ENCODE measurements at regions not wholly inside any gene's neighbourhood (a gene's known extent, or its start where the extent isn't known, plus 50 kb on each side); places are given as distances from the start of the nearest gene placed in this dataset.
"Not testable (repeated sequence)": the region's sequence is repeated elsewhere in the genome, so short reads cannot be mapped to it uniquely, and the experiment has no call there.

DNA sequence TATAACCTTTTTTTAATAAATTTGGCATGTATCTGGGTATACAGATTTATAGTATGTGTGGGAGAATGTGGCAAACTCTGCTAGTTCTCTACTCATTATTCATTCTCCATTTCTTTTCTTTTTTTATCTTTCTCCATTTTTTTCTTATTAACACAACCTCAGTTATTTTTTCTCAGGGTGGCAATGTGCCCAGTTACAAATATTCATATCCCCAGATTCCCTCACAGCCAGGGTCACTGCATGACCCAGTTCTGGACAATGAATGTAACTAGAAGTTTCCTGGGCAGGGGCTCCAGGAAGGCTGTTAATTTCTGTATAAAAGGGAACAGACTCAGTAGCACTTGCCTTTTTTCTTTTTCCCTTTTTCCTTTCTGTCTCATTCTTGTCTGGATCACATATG is 95.6 kb downstream of the VCPKMT start:
- no peak for DNase-seq

DNA sequence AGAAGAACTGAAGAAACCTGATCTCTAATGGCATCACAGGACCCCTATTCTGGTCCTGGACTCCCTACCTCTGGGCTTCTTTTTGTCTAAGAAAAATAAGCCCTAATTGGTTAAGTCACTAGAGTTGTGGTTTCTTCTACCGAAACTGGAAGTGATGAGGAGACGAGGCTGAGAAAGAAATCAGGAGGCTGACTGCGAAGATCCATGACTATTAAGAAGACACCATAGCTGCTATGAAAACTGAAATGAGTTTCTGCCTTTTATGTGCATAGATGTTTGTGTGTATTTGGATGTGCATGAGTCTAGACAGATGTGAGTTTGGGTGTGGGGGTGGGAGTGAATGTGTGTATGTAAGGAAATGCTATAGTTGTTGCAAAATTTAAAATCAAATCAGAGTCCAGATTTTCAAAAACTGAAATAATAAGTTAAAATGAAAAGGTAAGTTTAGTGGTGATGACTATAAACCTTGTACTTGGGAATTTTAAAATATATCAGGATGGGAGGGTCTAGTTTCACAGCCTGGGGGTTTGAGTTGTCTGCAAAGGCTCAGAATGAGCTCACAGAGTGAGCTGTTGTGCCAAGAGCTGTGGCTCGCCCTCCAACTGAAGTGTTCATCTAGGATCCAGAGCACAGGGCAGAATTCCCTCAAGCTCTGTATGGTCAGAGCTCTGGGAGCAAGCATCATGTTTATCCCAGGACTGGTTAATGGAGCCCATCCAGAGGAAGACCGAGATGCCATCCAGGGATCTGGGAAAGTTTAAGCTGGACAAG is 94.9 kb downstream of the VCPKMT start:
- no peak for DNase-seq

DNA sequence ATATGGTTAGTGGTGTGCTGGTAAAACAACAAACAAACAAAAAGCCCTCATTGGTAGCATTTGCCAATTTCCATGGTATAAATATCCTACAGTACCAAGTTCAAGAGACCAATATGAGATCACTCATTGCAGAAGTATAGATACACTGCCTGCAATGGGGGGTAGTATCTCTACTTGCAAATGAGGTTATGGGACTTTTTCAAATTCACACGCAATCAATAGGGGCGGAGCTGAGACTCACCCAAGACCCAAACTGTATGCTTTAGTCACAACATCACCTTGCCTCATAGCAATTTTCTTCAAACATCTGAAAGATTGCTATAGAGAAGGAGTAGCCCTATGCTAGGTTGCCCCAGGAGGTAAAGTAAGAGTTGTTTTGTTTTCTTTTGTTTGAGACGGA is 93.7 kb downstream of the VCPKMT start:
- no peak for DNase-seq

DNA sequence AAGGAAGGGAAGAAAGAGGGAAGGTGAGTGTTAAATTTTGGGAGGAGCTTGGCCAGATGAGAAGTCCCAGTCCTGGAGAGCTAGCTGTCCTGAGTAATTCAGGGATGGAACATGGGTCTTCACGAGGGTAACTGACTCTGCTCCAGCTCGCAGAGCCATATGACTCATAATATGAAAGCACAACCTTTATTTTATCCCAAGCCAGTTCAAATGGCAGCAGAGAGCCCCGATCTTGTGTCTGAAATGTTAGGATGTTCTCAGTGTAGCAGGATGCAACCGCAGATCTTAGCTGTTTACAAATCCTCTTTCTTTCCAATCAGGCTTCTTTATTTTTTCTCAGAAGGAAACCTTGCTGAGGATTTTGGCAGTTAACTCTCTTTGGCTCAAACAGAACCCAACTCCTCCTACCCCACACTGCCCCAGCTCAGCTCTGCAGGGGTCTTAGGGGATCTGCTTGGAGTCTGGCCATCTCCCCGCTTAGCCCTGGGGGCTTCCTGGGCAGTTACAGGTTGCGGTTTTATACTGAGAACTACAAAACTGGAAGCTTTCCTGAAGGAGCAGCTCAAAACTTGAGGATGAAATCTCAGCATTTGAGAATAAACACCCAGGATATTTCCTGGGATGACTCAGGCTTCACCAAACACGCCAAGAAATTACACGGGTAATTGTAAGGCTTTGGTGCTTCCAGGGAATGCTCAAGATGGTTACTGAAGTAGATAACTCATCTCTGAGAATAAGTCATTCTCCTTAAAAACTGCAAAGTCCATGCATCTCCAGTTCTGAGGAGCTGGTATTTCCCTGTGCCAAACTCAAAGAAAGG is 92.5 kb downstream of the VCPKMT start:
- no peak for DNase-seq

DNA sequence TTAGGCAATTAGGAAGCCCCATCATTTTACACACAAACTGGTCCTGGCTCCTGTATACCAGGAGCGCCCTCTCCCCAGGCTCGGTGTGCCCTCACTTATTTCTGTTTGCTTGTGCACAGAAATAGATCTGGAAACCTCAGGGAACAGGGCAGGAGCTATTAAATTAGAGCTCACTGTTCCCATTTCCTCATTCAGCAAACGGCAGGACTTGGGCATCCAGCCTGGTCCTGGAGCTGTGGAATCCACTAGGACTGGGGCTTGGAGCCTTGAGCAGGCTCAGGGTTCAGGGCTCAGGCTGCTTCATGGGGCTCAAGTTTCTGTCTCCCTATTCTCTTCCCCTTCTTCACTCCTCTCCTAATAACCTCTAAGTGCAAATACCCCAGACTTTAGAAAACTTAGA is 91.3 kb downstream of the VCPKMT start:
- no peak for DNase-seq

DNA sequence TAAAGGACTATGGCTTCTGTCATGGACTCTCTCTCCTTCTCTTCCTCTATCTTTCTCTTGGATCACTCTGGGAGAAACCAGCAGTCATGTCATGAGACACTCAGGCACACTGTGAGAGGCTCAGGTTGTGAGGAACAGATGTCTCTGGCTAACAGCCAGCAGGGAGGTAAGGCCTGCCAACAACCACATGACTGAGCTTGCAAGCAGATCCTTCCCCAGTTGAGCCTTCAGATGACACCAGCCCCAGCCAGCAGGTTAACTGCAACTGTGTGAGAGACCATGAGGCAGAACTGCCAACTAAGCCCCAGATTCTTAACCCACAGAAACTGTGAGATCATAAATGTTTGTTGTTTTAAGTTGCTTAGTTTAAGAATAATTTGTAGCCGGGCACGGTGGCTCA is 90.6 kb downstream of the VCPKMT start:
- DNase-seq = peak; percentile 76

DNA sequence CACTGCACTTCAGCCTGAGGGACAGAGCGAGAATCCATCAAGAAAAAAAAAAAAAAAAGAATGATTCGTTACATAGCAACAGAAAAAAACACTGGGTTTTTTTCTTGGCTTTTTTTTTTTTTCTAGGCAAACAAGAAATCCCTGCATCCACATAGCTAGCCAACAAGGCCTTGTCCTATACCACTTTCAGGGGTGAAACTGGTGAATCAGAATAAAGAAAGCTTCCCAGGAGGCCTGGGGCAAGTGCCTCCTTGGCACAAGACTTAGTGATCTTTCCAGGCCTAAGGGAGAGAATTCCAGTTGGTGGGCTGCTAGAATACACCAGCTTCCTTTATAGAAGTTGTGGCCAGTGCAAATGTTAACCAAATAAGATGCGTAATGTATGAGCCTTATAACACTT is 90.0 kb downstream of the VCPKMT start:
- DNase-seq = no peak

DNA sequence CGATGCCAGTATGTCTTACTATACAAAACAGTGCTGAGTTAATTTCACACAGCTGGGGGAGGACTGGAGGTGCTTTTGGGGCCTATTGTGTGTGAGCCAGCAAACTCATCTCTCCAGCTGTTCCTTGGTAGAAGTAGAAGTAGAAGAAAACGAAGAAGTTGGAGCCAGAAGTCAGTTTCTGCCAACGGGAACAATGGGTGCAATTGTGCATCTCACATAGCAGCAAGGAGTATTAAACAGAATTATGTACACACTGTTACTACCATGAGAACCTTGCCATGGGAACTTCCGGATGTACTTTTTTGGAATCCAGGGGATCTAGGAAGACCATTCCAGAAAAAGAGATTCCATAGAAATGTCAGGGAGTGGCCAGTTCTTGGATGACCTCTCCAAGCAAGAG is 88.6 kb downstream of the VCPKMT start:
- no peak for DNase-seq

DNA sequence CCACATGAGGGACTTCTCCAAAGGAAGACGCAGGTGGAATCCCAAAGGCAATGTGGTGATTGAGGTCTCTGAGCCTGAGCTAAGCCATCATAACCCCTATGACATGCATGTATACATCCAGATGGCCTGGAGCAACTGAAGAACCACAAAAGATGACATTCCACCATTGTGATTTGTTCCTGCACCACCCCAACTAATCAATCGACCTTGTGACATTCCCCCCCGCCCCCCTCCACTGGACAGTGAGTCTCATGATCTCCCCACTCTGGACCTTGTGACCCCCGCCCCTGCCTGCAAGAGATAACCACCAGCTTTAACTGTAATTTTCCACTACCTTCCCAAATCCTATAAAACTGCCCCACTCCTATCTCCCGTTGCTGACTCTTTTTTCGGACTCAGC is 87.9 kb downstream of the VCPKMT start:
- DNase-seq = no peak

DNA sequence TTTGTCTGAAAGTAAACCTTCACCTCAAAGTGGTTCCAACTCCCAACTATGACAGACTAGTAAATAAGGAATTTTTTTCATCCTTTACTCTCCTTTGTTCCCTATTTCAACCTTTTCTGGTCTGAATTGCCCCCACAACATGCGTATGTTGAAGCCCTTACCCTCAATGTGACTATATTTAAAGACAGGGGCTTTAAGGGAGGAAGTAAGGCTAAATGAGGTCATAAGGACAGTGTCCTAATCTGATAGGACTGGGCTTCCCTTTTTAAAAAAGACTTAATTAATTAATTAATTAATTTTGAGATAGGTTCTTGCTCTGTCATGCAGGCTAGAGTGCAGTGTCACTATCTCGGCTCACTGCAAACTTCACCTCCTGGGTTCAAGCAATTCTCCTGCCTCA is 86.3 kb downstream of the VCPKMT start:
- DNase-seq = no peak

DNA sequence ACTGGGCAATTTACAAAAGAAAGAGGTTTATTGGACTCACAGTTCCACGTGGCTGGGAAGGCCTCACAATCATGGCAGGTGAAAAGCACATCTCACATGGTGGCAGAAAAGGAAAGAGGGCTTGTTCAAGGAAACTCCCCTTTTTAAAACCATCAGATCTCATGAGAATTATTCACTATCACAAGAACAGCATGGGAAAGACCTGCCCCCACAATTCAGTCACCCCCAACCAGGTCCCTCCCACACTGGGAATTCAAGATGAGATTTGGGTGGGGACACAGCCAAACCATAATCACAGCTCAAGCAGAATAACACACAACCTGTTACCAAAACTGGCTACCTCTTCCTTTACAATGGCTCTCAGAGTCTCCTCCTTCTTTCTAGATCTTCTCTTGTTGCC is 85.5 kb downstream of the VCPKMT start:
- DNase-seq = not testable (repeated sequence)

DNA sequence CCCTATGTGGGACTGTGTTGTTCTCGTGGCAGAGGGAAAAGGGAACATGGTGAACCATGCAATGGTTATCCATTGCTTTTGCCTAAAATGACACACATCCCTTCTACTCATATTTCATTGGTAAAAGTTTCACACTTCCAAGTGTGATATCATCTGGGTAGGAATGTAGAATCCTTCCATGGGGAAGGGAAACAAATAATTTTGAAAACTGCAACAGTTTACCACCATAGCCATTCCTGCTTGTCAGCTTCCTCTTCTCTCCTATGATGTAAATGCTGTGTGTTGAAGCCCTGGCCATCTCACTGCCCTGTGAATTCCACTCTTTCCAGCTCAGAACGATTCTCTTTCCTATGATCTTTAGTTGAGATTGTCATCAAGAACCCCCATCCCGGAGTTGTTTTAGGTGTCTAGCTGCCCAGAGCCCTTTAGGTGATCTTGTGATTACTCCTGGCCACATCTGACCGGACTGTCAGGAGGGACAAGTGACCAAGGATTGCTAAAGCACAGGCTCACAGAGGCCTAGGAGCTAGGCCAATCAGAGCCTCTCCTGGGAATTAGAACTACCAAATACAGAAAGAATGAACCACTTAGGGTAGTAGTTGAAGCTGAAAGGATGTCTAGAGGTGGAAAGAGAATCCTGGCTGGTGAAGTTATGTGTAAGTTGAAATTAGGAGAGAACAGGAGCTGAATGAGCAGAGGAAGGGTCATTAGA is 84.6 kb downstream of the VCPKMT start:
- no peak for DNase-seq

DNA sequence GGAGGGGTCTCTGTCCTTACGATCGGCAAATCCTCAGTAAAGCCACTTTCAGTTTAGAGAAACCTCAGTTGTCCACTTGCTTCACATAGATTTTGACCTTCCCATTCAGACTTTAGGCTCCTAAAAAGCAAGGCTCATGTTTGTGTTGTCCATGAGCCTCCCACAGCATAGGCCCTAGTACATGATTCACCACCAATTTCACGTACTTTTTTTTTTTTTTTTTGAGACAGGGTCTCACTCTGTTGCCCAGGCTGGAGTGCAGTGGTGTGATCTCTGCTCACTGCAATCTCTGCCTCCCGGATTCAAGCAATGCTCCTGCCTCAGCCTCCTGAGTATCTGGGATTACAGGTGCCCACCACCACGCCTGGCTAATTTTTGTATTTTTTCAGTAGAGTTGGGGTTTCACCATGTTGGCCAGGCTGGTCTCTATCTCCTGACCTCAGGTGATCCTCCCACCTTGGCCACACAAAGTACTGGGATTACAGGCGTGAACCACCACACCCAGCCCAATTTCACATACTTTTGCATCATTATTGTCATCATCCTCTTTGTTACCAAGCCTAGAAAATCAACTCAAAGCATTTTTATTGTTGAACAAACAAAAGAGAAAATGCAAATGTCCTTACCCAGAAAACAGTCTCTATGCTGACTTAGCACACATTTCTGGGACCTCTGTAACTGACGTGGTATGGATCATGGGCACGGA is 83.8 kb downstream of the VCPKMT start:
- DNase-seq = not testable (repeated sequence)

DNA sequence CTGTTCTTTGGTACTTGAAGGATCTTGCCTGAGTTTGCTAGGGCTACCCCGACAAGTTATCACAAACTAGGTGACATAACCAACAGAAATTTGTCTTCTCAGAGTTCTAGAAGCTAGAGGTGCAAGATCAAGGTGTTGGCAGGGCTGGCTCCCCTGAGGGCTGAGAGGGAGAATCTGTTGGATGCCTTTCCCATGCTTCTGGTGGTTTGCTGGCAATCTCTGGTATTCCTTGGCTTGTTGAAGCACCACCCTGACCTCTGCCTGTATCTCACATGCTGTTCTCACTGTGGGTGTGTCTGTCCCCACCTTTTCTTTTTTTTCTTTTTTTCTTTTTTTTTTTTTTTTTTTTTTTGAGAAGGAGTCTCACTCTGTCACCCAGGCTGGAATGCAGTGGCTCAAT is 81.2 kb downstream of the VCPKMT start:
- no peak for DNase-seq

DNA sequence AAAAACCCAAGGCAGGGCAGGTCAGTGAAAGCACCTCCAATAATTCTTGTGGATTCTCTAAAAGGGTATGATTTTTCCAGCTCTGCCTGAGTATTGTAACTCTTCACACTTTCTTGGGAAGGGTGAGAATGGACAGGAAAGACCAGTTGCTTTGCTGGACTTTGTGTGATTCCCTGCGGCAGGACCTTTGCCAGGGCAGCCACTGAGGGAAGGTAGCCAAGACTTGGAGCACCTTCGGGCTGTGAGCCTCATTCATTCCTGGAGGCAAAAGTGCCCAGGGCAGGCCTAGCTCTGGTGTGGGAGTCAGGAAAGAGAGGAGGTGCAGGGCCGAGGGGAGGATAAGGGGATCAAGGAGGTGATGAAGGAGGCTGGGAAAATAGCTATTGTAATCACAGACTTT is 80.2 kb downstream of the VCPKMT start:
- DNase-seq = no peak

DNA sequence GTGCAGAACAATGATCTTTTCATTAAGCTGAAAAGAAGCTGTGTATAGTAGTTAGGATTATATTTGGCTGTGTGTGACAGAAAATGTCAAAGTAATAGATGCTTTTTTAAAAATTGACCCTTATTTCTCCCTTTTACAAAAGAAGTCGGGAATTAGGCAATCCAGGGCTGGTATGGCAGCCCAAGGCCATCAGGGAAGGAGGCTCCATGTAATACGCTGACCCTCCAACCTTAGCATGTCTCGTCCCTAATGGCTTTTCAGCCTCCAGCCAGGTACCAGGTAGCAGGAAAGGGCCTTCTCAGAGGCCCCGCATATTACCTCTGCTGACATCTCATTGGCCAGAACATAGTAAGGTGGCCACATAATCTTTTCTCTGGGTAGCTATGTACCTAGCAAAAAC is 79.7 kb downstream of the VCPKMT start:
- DNase-seq = no peak

DNA sequence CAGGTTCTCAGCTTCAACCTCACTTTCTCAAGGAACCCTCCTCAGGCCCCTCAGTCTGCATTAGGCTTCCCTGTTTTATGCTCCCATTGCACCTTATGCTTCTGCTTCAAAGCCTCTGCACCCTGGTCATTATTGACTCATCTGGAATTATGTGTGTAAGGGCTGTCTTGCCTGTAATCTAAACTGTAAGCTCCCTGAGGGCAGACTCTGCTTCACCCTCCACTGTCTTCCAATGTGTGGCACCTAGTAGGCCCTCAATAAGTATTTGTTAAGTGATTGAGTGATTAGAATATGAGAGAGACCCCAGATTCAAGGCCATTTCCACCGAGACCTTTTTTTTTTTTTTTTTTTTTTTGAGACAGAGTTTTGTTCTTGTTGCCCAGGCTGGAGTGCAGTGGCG is 79.1 kb downstream of the VCPKMT start:
- DNase-seq = no peak

DNA sequence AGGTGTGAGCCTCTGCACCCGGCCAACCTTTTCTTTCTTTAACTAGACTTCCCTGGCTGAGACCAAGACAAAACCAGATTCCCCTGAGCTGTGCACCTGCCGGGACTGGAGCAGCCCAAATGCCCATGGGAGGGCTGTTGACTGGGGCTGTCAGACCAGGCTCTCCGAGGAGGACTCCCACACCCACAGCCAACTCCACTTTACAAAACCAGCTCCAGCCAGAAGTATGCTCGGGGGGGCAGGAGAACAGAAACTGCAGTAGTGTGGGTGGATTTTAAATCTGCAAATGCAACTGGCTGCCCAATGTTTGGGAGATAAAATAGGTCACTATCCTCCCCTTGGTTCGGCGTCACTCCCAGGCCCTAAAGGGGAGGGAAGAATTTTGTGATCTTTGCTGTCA is 78.5 kb downstream of the VCPKMT start:
- DNase-seq = no peak

DNA sequence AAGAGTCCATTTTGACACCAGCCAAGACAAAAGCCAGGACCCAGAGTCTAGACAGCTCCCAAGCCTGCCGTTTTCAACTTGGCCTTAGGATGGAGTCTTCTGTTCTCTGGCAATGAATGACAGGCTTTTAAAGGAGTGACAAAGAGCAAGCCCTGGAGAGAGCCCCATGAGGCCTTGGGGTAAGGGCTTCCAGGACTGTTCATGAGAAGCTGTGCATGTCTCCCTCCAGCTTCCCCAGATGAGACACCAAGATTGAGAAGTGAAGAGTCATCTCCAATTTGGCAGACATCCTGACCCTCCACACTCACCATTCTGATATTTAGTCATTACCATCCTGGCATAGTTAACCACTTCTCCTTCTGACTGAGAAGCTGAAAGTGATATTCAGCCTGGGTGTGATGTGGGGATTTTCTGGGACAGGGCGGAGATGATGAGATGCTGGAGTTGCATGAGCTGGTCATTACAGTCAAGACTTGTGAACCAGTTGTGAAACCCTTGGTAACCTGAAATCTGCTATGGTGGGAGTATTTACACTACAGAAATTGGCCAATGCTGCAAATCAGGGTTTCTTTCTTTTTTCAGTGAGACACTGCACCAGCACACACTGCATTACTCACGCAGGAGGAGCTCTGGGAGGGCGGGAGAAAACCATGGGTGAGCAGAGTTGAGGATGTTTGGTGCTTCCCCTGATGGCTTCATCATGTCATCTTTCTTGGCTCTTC is 77.8 kb downstream of the VCPKMT start:
- DNase-seq = no peak

DNA sequence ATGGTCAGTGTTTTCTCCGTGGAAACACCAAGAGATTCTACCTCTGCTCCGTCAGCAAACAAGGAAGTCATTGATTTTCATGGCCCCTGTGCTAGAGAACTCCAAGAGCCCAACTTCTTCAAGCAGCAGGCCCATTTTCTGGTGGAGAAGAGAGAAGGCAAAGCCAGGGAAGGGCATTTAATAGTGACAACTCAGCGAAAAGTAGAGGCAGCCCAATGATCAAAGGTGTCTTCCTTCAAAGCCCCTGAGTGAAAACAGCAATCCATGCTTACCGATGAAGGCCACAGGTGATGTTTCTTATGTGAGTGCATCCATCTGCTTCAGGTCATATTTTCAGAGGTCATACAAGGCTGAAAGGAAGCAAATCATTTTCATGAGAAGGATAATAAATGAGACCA is 77.3 kb downstream of the VCPKMT start:
- DNase-seq = no peak

DNA sequence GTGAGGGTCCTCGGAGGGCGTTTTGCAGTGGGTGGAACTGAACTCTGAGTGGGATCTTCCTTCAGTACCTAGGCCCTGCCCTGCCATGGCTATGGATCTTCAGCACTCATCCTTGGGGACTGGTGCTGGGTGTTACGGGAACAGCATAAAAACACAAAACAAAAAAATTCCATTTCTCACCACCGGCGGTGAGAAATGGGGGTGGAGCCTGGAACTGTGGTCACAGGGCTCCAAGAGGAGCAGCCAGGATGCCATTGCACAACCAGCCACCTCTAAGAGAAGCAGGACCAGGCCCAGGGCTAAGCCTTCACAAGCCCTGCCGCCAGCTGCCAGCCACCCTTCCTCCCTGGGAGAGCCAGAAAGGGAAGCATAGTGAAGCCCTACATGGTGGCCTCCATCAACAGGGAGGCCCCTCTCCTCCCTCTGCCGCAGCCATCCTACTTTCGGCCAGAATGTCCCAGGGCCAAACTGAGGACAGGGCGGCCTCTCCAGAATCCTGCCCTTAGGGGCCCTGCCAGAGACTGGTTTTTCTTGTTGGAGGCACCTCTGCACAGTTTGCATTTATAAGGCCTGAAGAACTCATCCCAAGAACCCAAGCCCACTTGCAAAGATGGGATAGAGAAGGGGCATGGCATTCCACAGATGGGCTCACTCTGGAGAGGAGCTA is 76.5 kb downstream of the VCPKMT start:
- DNase-seq = no peak

DNA sequence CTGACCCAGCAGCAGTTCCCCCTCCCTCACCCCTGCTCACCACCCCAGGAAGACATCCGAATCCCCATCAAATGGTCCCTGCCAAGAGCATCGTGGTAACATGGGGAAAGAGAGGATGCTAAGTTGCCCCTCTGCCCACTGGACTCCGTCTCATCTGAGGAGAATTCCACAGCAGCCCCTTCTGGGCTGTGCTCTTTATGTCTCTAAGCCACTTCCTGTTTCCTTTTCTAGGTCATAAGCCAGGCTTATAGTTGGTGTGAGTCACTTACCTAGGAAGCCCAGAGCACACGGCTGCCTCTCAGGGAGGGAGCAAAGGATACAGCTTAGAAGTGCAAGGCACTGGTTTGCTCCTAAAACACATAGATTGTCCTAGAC is 76.0 kb downstream of the VCPKMT start:
- DNase-seq = peak; percentile 27

Data from NCI-H69 (cell line).